ENCODE measurements at regions not wholly inside any gene's neighbourhood (a gene's known extent, or its start where the extent isn't known, plus 50 kb on each side); places are given as distances from the start of the nearest gene placed in this dataset.
"Not testable (repeated sequence)": the region's sequence is repeated elsewhere in the genome, so short reads cannot be mapped to it uniquely, and the experiment has no call there.

DNA sequence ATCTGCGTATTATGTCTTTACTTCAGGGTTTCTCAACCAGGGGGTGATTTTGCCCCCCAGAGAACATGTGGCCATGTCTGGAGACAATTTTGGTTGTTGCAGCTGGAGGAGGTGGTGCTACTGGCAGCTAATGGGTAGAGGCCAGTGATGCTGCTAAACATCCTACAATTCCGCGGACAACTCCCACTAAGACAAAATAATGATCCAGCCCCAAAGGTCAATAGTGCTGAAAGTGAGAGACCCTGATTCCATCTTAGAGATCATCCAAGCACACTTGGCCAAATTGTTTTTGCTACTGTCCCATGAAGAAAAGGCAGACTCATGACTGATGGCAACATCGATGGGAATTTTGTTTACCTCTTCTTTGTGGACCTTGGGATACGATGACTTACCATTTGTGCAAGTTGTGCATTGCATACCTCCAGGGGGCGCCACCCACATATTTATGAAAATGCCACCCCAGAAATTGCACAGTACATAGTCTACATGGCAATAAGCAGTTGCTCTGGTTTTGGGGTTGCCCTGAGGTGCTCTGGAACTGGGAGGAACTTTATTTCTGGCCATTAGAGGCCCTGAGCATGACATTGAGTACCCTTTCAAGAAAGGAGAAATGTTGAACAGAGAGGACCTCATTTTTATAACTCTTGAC, 144.3 kb downstream of the UNC93B1 start:
- not testable (repeated sequence) for H3K4me3 Mint-ChIP-seq (ENCODE audit: low read depth); H3K36me3 Mint-ChIP-seq (ENCODE audit: low read depth); H3K27ac Mint-ChIP-seq; H3K9me3 Mint-ChIP-seq; H3K4me1 Mint-ChIP-seq (ENCODE audit: low read depth)
- H3K27me3 Mint-ChIP-seq (ENCODE audit: low read depth), result peaks cover 18% of the 10 kb centered on the region
- intact Hi-C loops (cut with micrococcal nuclease), result loop anchor here (5.0 kb wide), 2 partner anchors 78 to 98 kb away; no protein-coding TSS in a partner anchor
- DNase-seq (ENCODE audit: low spot score), result peak; percentile 22

DNA sequence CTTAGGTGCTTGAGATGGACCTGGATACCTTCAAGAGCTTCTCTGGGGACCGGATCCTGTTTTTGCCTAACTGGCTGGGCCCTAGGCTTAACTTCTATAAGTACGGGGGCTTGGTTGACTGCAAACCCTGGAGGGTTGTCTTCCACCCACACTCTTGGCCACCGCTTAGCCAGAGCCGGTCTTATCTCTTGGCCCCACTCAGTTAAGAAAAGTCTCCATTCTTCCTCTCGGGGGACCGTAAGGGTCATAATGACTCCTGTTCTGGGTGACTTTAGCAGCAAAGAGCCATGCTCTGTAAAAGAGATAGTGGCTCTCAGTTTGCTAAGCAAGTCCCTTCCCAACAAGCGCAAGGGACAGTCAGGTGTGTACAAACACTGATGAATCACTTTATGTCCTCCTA, 153.2 kb downstream of the UNC93B1 start:
- H3K36me3 Mint-ChIP-seq (ENCODE audit: low read depth); H3K4me1 Mint-ChIP-seq (ENCODE audit: low read depth); H3K9me3 Mint-ChIP-seq; intact Hi-C loops (cut with micrococcal nuclease); H3K27ac Mint-ChIP-seq; DNase-seq (ENCODE audit: low spot score); H3K4me3 Mint-ChIP-seq (ENCODE audit: low read depth): not testable (repeated sequence)
- peaks cover 24% of the 10 kb centered on the region for H3K27me3 Mint-ChIP-seq (ENCODE audit: low read depth)

DNA sequence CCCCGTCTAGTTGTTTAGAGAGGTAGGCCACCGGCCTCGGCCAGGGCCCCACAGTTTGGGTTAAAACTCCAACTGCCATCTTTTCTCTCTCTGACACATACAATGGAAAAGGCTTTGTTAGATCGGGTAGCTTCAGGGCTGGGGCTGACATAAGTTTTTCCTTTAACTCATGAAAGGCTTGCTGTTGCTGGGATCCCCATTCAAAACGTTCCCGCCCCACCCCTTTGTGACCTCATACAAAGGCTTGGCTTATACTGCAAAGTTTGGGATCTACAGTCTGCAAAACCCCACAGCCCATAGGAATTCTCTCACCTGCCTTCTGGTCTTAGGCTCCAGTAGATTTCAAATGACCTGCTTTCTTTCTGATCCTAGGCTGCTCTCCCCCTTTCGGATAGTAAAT, 154.1 kb downstream of the UNC93B1 start:
- peaks cover 23% of the 10 kb centered on the region for H3K27me3 Mint-ChIP-seq (ENCODE audit: low read depth)
- H3K4me1 Mint-ChIP-seq (ENCODE audit: low read depth); H3K27ac Mint-ChIP-seq; DNase-seq (ENCODE audit: low spot score); intact Hi-C loops (cut with micrococcal nuclease); H3K4me3 Mint-ChIP-seq (ENCODE audit: low read depth); H3K9me3 Mint-ChIP-seq; H3K36me3 Mint-ChIP-seq (ENCODE audit: low read depth): not testable (repeated sequence)

DNA sequence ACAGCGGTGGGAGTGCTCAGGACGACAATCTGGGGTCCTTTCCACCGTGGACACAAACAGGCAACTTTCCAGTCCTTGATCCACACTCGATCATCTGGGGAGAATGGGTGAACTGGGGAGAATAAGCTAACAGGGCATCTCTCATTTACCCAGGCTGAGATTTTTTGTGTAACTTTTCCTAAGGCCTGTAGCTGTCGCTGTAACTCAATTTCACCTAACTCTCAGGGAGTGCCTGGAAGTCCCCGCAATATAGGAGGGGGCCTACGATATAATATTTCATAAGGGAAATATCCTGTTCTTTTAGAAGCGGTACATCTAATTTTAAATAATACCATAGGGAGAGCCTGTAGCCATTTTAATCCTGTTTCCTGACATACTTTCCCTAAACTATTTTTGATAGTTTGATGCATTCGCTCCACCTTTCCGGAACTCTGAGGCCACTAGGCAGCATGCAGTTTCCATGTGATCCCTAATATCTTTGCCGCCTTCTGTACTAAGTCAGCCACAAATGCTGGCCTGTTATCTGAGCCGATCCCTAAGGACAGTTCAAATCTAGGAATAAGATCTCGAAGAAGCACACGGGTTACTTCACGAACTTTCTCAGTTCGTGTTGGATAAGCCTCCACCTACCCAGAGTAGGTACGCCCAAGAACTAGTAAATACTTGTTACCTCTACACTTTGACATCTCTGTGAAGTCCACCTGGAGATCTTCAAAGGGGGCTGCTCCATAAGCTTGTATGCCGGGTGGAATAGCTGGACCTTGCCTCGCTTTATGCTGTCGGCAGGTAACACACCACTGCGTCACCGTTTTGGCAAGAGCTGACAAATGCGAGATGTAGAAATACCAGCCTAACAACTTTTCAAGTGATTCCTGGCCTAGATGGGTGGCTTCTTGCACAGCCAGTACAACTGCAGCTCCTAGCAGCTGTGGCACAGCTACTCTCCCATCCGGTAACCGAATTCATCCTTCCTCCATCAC, 155.7 kb downstream of the UNC93B1 start:
- intact Hi-C loops (cut with micrococcal nuclease); H3K27ac Mint-ChIP-seq; H3K4me1 Mint-ChIP-seq (ENCODE audit: low read depth); H3K4me3 Mint-ChIP-seq (ENCODE audit: low read depth); H3K9me3 Mint-ChIP-seq; DNase-seq (ENCODE audit: low spot score); H3K36me3 Mint-ChIP-seq (ENCODE audit: low read depth): not testable (repeated sequence)
- H3K27me3 Mint-ChIP-seq (ENCODE audit: low read depth), result peaks cover 26% of the 10 kb centered on the region

DNA sequence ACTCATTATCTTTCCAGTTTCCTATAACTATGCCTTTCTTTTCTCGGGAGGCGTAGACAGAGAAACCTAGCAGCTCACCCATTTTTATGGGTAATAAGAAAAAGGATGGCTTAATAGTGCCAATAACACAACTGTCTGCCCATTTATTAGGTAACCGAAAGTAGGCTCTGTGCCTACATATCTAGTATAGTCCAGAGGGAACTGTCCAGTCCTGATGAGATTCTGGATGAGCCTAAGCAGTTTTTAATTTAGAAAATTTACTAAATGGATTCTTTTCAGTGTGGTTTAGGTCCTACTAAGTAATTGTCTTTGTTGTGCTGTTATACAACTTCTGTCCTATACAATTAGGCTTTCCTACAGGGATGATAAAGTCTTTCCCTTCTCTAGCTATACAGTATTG, 157.6 kb downstream of the UNC93B1 start:
- H3K4me3 Mint-ChIP-seq (ENCODE audit: low read depth); H3K27ac Mint-ChIP-seq; H3K36me3 Mint-ChIP-seq (ENCODE audit: low read depth); H3K9me3 Mint-ChIP-seq; H3K4me1 Mint-ChIP-seq (ENCODE audit: low read depth); DNase-seq (ENCODE audit: low spot score); intact Hi-C loops (cut with micrococcal nuclease): not testable (repeated sequence)
- H3K27me3 Mint-ChIP-seq (ENCODE audit: low read depth), result peaks cover 26% of the 10 kb centered on the region

DNA sequence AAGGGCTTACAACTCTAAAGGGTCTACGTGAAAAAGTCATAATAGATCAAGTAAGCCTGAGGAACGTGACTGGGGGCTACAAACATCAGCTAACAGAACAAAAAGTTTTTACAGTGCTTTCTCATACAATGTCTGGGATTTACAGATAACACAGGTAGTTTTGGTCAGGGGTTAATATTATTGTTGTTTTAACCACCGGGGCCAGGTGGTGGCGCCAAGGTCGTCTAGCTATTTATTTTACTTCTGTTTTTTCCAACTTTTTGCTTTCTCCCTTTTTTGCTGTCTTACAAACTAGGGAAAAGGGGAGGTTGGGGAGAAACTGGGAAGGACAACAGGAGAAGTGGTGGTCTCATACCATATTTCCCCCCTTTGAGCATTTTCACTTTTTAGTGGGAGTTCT, 158.6 kb downstream of the UNC93B1 start:
- H3K4me1 Mint-ChIP-seq (ENCODE audit: low read depth); H3K9me3 Mint-ChIP-seq; intact Hi-C loops (cut with micrococcal nuclease); H3K27ac Mint-ChIP-seq; DNase-seq (ENCODE audit: low spot score); H3K36me3 Mint-ChIP-seq (ENCODE audit: low read depth); H3K4me3 Mint-ChIP-seq (ENCODE audit: low read depth): not testable (repeated sequence)
- H3K27me3 Mint-ChIP-seq (ENCODE audit: low read depth), result peaks cover 30% of the 10 kb centered on the region

DNA sequence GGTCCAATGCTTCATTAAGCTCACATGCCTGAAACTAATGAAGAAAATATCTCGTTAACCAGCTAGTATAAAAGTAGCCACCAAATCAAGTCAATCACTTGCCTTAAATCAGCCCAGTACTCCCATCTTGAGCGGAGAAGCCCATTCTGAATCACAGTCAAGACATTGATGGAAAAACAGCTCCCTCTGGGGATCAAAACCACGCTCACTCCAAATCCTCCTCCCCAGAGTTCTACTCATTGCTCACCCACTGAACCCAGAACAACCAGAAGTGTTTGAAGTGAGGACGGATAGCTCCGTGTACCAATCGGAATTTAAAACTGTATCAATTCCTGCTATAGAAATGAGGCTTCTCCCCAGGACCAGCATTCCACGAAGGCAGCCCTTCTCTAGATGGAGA, 163.3 kb downstream of the UNC93B1 start:
- DNase-seq (ENCODE audit: low spot score); H3K4me3 Mint-ChIP-seq (ENCODE audit: low read depth); intact Hi-C loops (cut with micrococcal nuclease); H3K27ac Mint-ChIP-seq; H3K36me3 Mint-ChIP-seq (ENCODE audit: low read depth); H3K9me3 Mint-ChIP-seq; H3K4me1 Mint-ChIP-seq (ENCODE audit: low read depth): not testable (repeated sequence)
- peaks cover 18% of the 10 kb centered on the region for H3K27me3 Mint-ChIP-seq (ENCODE audit: low read depth)

DNA sequence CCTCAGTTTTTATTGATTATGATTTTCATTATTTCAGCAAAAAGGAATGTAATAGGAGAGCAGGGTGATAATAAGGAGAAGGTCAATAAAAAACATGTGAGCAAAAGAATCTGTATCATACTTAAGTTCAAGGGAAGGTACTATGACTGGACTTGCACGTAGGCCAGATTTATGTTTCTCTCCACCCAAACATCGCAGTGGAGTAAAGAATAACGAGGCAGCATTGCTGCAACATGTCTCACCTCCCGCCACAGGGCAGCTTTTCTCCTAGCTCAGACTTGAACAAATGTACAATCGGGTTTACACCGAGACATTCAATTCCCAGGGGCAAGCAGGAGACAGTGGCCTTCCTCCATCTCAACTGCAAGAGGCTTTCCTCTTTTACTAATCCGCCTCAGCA, 155.7 kb upstream of the ALDH3B2 start:
- H3K27me3 Mint-ChIP-seq (ENCODE audit: low read depth), result peaks cover 34% of the 10 kb centered on the region
- H3K27ac Mint-ChIP-seq; H3K4me3 Mint-ChIP-seq (ENCODE audit: low read depth); intact Hi-C loops (cut with micrococcal nuclease); DNase-seq (ENCODE audit: low spot score); H3K4me1 Mint-ChIP-seq (ENCODE audit: low read depth); H3K9me3 Mint-ChIP-seq; H3K36me3 Mint-ChIP-seq (ENCODE audit: low read depth): not testable (repeated sequence)

DNA sequence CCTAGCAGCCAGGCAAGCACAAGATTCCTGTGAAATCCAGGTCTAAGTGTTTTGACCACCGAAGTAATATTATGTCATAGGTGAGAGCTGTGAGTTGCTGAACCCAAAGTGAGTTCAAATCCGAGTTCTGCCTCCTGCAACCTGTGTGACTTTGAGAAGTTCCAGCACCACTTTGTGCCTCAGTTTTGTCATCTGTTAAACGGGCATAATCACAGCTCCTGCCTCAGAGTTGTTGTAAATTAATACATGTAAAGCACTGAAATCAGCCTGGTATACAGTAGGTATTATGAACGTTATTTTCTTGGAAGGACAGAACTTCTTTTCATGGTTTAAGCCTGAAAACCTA, 152.5 kb upstream of the ALDH3B2 start:
- peaks cover 45% of the 10 kb centered on the region for H3K27me3 Mint-ChIP-seq (ENCODE audit: low read depth)
- H3K27ac Mint-ChIP-seq; H3K36me3 Mint-ChIP-seq (ENCODE audit: low read depth); H3K9me3 Mint-ChIP-seq; intact Hi-C loops (cut with micrococcal nuclease); H3K4me1 Mint-ChIP-seq (ENCODE audit: low read depth); H3K4me3 Mint-ChIP-seq (ENCODE audit: low read depth); DNase-seq (ENCODE audit: low spot score): not testable (repeated sequence)

DNA sequence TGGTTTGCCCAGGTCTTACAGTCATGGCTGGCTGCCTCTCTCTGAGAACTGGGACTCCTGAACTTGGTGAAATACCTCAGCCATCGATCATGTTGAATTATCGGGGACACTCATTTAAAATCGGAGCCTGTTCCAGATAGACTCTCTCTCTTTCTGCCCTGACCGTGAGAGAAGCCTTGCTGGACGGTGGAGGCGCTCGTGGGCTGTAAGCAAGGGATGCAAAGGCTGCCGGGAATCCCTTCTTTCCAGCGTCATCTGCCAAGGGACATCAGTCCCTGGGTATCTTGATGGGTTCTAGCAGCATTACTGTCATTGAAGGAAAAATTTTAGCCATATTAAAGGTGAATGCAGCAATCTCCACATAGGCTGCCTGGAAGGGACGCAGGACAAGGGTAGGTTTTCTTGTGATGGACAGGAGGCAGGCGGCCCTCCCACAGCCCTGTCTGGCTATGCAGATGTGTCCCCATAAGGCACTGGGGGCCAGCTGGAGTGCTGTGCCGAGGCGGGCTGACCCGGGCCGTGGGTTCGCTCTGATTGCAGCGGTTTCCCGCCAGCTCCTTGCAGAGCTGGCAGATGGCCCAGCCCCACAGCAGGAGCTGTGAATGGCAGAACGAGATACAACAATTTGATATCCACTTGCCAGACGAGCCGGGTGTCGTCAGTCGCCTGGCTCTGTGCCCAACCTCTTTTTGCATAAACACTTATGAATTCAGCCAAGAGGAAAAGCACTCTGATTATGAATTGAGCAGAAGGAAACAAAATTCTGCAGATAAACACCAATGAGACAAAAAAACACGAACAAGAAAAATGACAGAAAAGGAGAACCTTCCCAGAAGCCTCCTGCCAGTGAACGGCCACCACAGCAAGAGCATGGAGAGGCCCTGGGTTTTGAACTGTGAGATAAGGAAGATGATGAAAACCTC, 151.9 kb upstream of the ALDH3B2 start:
- H3K9me3 Mint-ChIP-seq; intact Hi-C loops (cut with micrococcal nuclease); H3K4me3 Mint-ChIP-seq (ENCODE audit: low read depth); DNase-seq (ENCODE audit: low spot score); H3K27ac Mint-ChIP-seq; H3K36me3 Mint-ChIP-seq (ENCODE audit: low read depth); H3K4me1 Mint-ChIP-seq (ENCODE audit: low read depth): not testable (repeated sequence)
- H3K27me3 Mint-ChIP-seq (ENCODE audit: low read depth), result peaks cover 44% of the 10 kb centered on the region

DNA sequence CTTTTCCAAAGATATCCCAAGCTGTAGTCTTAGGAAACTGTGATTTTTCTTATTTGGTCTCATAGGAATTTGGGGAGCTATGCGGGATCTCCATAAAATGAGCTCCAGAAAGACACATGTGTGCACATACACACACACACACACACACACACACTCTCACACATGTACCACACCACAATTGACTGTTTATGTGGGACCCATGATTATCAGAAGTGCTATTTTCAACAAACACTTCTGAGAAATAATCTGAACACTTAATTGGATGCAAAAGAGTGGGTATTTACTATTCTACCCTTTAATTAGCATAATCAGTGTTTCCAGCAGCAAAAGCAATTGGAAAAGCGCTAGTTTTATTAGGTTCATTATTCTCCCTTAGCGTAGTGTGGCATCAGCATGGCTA, 150.4 kb upstream of the ALDH3B2 start:
- DNase-seq (ENCODE audit: low spot score); intact Hi-C loops (cut with micrococcal nuclease); H3K4me3 Mint-ChIP-seq (ENCODE audit: low read depth); H3K27ac Mint-ChIP-seq; H3K36me3 Mint-ChIP-seq (ENCODE audit: low read depth); H3K9me3 Mint-ChIP-seq; H3K4me1 Mint-ChIP-seq (ENCODE audit: low read depth): not testable (repeated sequence)
- peaks cover 44% of the 10 kb centered on the region for H3K27me3 Mint-ChIP-seq (ENCODE audit: low read depth)

DNA sequence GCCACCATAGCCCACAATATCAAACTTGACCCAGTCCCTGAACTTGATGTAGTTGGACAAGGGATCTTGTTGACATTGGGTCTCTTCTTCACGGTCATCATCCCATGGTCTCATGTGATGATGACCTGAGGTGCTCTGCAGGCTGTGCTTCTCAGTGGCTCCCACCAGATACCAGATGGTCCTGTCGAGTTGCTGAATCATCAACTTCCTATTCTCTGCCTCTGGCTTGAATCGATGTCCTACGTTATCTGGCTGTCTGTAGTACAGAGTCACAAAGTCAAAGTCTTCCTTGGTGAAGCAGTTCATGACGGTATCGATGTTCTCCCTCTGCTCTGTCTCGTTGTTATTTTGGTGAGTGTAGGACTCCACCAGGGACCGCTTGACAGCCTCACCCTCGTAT, 145.7 kb upstream of the ALDH3B2 start:
- Mint-ChIP-seq H3K36me3 (ENCODE audit: low read depth) (no peaks in the 10 kb centered on the region), H3K27ac (no peak overlapping the region), H3K27me3 (ENCODE audit: low read depth) (peaks cover 18% of the 10 kb centered on the region), H3K9me3 (no peaks in the 10 kb centered on the region), H3K4me3 (ENCODE audit: low read depth) (no peak overlapping the region), H3K4me1 (ENCODE audit: low read depth) (no peaks in the 10 kb centered on the region)
- intact Hi-C loops (cut with micrococcal nuclease), result no loop called here
- no peak for DNase-seq (ENCODE audit: low spot score)

All from activated T-helper 2 cell treated with anti-CD3 and anti-CD28 coated beads, Interferon-gamma antibody, Interleukin-2, Interleukin-4, amounts not matched to agents 10 μg/mL and 5 μg/mL and 100 μg/mL, durations not matched to agents 14 hours and 24 hours and 36 hours (primary cell).